H9 (cell line): ENCODE measurements at regions not wholly inside any gene's neighbourhood (a gene's known extent, or its start where the extent isn't known, plus 50 kb on each side); places are given as distances from the start of the nearest gene placed in this dataset.

ENCODE experiments used
- DNase-seq: peaks from one replicate; pipeline ENCODE4 v3.0.0-alpha.2; 2017
- H2AFZ ChIP-seq: one replicate; pipeline ENCODE4 v1.6.1; 2013; ENCODE audit warnings: mild to moderate bottlenecking, low read length, control low read depth, moderate library complexity
- H2AK5ac ChIP-seq: 2 replicates; pipeline ENCODE4 v1.6.1; 2013; ENCODE audit warnings: low read length, control low read depth, mixed read lengths; ENCODE audit not compliant: insufficient read length
- H2BK120ac ChIP-seq: one replicate; pipeline ENCODE4 v1.6.1; 2013; ENCODE audit warnings: low read depth, mild to moderate bottlenecking, low read length, control low read depth, inconsistent platforms; ENCODE audit not compliant: poor library complexity, severe bottlenecking
- H2BK12ac ChIP-seq: 2 replicates; pipeline ENCODE4 v1.6.1; 2013; ENCODE audit warnings: low read length, control low read depth, mixed read lengths, low read depth; ENCODE audit not compliant: insufficient read length
- H2BK15ac ChIP-seq: 2 replicates; pipeline ENCODE4 v1.6.1; 2013; ENCODE audit warnings: low read depth, low read length, control low read depth
- H2BK20ac ChIP-seq: one replicate; pipeline ENCODE4 v1.6.1; 2013; ENCODE audit warnings: low read depth, mild to moderate bottlenecking, low read length, control low read depth, inconsistent platforms; ENCODE audit not compliant: poor library complexity, severe bottlenecking
- H2BK5ac ChIP-seq: 2 replicates; pipeline ENCODE4 v1.6.1; 2013; ENCODE audit warnings: low read length, control low read depth, mixed read lengths; ENCODE audit not compliant: insufficient read length
- H3K14ac ChIP-seq: 2 replicates; pipeline ENCODE4 v1.6.1; 2013; ENCODE audit warnings: low read length, control low read depth; ENCODE audit not compliant: insufficient read depth
- H3K18ac ChIP-seq: 2 replicates; pipeline ENCODE4 v1.6.1; 2013; ENCODE audit warnings: low read depth, mild to moderate bottlenecking, mixed read lengths, low read length, control low read depth; ENCODE audit not compliant: insufficient read length
- H3K23ac ChIP-seq: 2 replicates; pipeline ENCODE4 v1.6.1; 2013; ENCODE audit warnings: low read length, control low read depth, mixed read lengths, low read depth; ENCODE audit not compliant: insufficient read length
- H3K23me2 ChIP-seq: 2 replicates; pipeline ENCODE4 v1.6.1; 2013; ENCODE audit warnings: low read depth, mild to moderate bottlenecking, mixed read lengths, low read length, control low read depth; ENCODE audit not compliant: insufficient read length, poor library complexity, severe bottlenecking
- H3K27ac ChIP-seq: 2 replicates; pipeline ENCODE4 v1.5.1; 2013; ENCODE audit warnings: low read length, control low read depth, mixed read lengths, low read depth; ENCODE audit not compliant: insufficient read length
- H3K27me3 ChIP-seq: 2 replicates; pipeline ENCODE4 v1.6.1; 2013; ENCODE audit warnings: low read length, control low read depth, inconsistent platforms; ENCODE audit not compliant: insufficient read depth
- H3K4ac ChIP-seq: 2 replicates; pipeline ENCODE4 v1.6.1; 2013; ENCODE audit warnings: low read depth, mild to moderate bottlenecking, control low read depth, inconsistent platforms, low read length, moderate library complexity
- H3K4me1 ChIP-seq: 2 replicates; pipeline ENCODE4 v1.6.1; 2013; ENCODE audit warnings: low read length, control low read depth, inconsistent platforms; ENCODE audit not compliant: insufficient read depth
- H3K4me2 ChIP-seq: 2 replicates; pipeline ENCODE4 v1.6.1; 2013; ENCODE audit warnings: low read length, control low read depth, mixed read lengths; ENCODE audit not compliant: insufficient read length, insufficient read depth
- H3K56ac ChIP-seq: 2 replicates; pipeline ENCODE4 v1.6.1; 2013; ENCODE audit warnings: low read depth, mild to moderate bottlenecking, mixed read lengths, low read length, control low read depth; ENCODE audit not compliant: insufficient read length
- H3K79me1 ChIP-seq: 2 replicates; pipeline ENCODE4 v1.6.1; 2013; ENCODE audit warnings: low read depth, mild to moderate bottlenecking, moderate library complexity, low read length, control low read depth, inconsistent platforms; ENCODE audit not compliant: insufficient read depth, poor library complexity, severe bottlenecking
- H3K79me2 ChIP-seq: 2 replicates; pipeline ENCODE4 v1.6.1; 2013; ENCODE audit warnings: low read length, control low read depth, inconsistent platforms; ENCODE audit not compliant: insufficient read depth
- H3K9ac ChIP-seq: 2 replicates; pipeline ENCODE4 v1.6.1; 2013; ENCODE audit warnings: low read length, control low read depth, mixed read lengths; ENCODE audit not compliant: insufficient read length; ENCODE audit errors: extremely low read depth
- H3K9me3 ChIP-seq: one replicate; pipeline ENCODE4 v1.6.1; 2013; ENCODE audit warnings: low read depth, low read length, inconsistent platforms; ENCODE audit not compliant: control insufficient read depth
- H3T11ph ChIP-seq: one replicate; pipeline ENCODE4 v1.6.1; 2013; ENCODE audit warnings: mild to moderate bottlenecking, low read length, control low read depth, inconsistent platforms
- H4K20me1 ChIP-seq: one replicate; pipeline ENCODE4 v1.6.1; 2013; ENCODE audit not compliant: control insufficient read depth, insufficient read length, insufficient read depth
- H4K5ac ChIP-seq: 2 replicates; pipeline ENCODE4 v1.6.1; 2013; ENCODE audit warnings: low read depth, mild to moderate bottlenecking, mixed read lengths, low read length, control low read depth; ENCODE audit not compliant: insufficient read length
- H4K8ac ChIP-seq: replicated peaks from 2 replicates; pipeline ENCODE4 v1.6.1; 2013; ENCODE audit warnings: low read length, control low read depth, mixed read lengths, low read depth; ENCODE audit not compliant: insufficient read length
- H4K91ac ChIP-seq: 2 replicates; pipeline ENCODE4 v1.6.1; 2013; ENCODE audit warnings: low read depth, mild to moderate bottlenecking, moderate library complexity, mixed read lengths, low read length, control low read depth; ENCODE audit not compliant: insufficient read length
- H3K27ac Mint-ChIP-seq, 3 experiments: 2 replicates in 2 of 3; 3 replicates in 1 of 3; pipeline ENCODE4 v1.8.0; 2020 to 2021; ENCODE audit warnings: mixed read lengths in 3 of 3, mild to moderate bottlenecking in 1 of 3, moderate library complexity in 1 of 3
- H3K27me3 Mint-ChIP-seq: 2 replicates; pipeline ENCODE4 v1.8.0; 2021; ENCODE audit warnings: low read depth, mild to moderate bottlenecking, moderate library complexity, mixed read lengths
- H3K36me3 Mint-ChIP-seq, 3 experiments: 2 replicates in 2 of 3; 3 replicates in 1 of 3; pipeline ENCODE4 v1.8.0; 2020 to 2021; ENCODE audit warnings: low read depth in 3 of 3, mixed read lengths in 3 of 3; ENCODE audit not compliant: insufficient read depth in 1 of 3
- H3K4me1 Mint-ChIP-seq, 2 experiments: 2 replicates each; pipeline ENCODE4 v1.8.0; 2020; ENCODE audit warnings: mixed read lengths in 2 of 2
- H3K4me3 Mint-ChIP-seq, 2 experiments: 2 replicates in 1 of 2; 3 replicates in 1 of 2; pipeline ENCODE4 v1.8.0; 2020 to 2021; ENCODE audit warnings: mild to moderate bottlenecking in 2 of 2, mixed read lengths in 2 of 2, moderate library complexity in 1 of 2
- H3K9me3 Mint-ChIP-seq, 2 experiments: 2 replicates in 1 of 2; 3 replicates in 1 of 2; pipeline ENCODE4 v1.8.0; 2020; ENCODE audit warnings: mild to moderate bottlenecking in 2 of 2, mixed read lengths in 2 of 2, moderate library complexity in 1 of 2
- CTCF ChIP-seq: fragments of 200-600 bp; sonication (generic); conservative IDR thresholded peaks from 3 replicates; pipeline ENCODE4 v1.8.0; 2021; ENCODE audit warnings: antibody characterized with exemption, mild to moderate bottlenecking
- WGBS: extraction: QIAGEN DNeasy Blood & Tissue Kit; methylation state at CpG from one replicate; pipeline ENCODE4 v1.1.7; 2013; ENCODE audit warnings: missing lambda C conversion rate, low lambda C conversion rate, mixed read lengths; ENCODE audit not compliant: insufficient read length; ENCODE audit errors: extremely low coverage; 5-methylcytosine and 5-hydroxymethylcytosine counted together

- no peaks in the 10 kb centered on the region for H3K23me2 ChIP-seq
- peaks cover 5% of the 10 kb centered on the region in 2 experiments for H3K9me3 Mint-ChIP-seq
- no peak overlapping the region for H2BK5ac ChIP-seq
- H3K14ac ChIP-seq: no peak overlapping the region
- no peaks in the 10 kb centered on the region for H3K27me3 ChIP-seq
- no peak overlapping the region for H3K18ac ChIP-seq
- no CpG with 5 or more reads among the region's 2 CpGs for WGBS
- H2BK120ac ChIP-seq: no peak overlapping the region
- no peak overlapping the region for H4K8ac ChIP-seq
- no peak overlapping the region for H4K91ac ChIP-seq
- no peak overlapping the region for H3K27ac Mint-ChIP-seq
- no peaks in the 10 kb centered on the region for H3K4me1 ChIP-seq
- H2AK5ac ChIP-seq: no peak overlapping the region
- no peak overlapping the region for H3K9ac ChIP-seq
- H3K4me2 ChIP-seq: no peak overlapping the region
- no peak overlapping the region for H2BK15ac ChIP-seq
- peaks cover 0 to 4% (median 0%) of the 10 kb centered on the region in 3 experiments; a peak in 4 of 7 replicates for H3K36me3 Mint-ChIP-seq
- no peak overlapping the region for H3K4ac ChIP-seq
- DNase-seq: no peak
- H3K4me1 Mint-ChIP-seq: peaks cover 2 to 3% of the 10 kb centered on the region in 2 experiments; a peak in 2 of 4 replicates
- H4K20me1 ChIP-seq: no peaks in the 10 kb centered on the region
- no peak overlapping the region for H2BK12ac ChIP-seq
- no peak overlapping the region for H3K23ac ChIP-seq
- H3K79me1 ChIP-seq: no peaks in the 10 kb centered on the region
- no peaks in the 10 kb centered on the region for H3K27me3 Mint-ChIP-seq
- H3K56ac ChIP-seq: no peak overlapping the region
- H4K5ac ChIP-seq: no peak overlapping the region
- no peaks in the 10 kb centered on the region for H3K79me2 ChIP-seq
- no peak overlapping the region for H2AFZ ChIP-seq
- no peak overlapping the region for H2BK20ac ChIP-seq
- no peak overlapping the region for H3T11ph ChIP-seq
- no peak overlapping the region for H3K4me3 Mint-ChIP-seq
- no peak for TF ChIP-seq CTCF
- no peak overlapping the region for H3K27ac ChIP-seq
- no peaks in the 10 kb centered on the region for H3K9me3 ChIP-seq
Measured at GRCh38 chr10:81428456-81429134, 446.4 kb upstream of the NRG3 start.
